EH (cell line): ENCODE measurements at regions not wholly inside any gene's neighbourhood (a gene's known extent, or its start where the extent isn't known, plus 50 kb on each side); places are given as distances from the start of the nearest gene placed in this dataset.

Experiments used
- DNase-seq: peaks from one replicate; pipeline ENCODE4 v3.0.0-alpha.2; 2015; ENCODE audit warnings: low read depth

DNA sequence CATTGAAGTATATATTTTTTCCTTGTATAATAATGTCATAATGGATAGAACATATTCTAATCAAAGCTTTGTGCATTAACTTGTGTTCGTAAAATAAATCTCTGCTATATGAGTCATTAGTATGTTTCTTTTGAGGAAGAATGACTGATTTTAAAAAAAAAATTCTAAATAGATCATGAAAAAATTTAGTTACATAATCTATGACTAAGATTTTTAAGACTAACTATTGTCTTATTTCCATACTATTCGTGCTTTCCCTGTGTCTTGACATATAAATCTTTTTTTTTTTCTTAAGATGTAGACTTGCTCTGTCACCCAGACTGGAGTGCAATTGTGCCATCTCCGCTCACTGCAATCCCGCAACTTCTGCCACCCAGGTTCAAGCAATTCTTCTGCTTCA lies 226.1 kb downstream of the DSEL start:
- DNase-seq = peak; percentile 20

- no peak for DNase-seq
These were observed 230.9 kb downstream of the DSEL start for GRCh38 chr18:67285583-67285982.

GRCh38 chr18:67282796-67283195 lies 233.7 kb downstream of the DSEL start:
- DNase-seq = peak; percentile 55

- DNase-seq = no peak
These were observed 234.8 kb downstream of the DSEL start for GRCh38 chr18:67281746-67282145.

DNA sequence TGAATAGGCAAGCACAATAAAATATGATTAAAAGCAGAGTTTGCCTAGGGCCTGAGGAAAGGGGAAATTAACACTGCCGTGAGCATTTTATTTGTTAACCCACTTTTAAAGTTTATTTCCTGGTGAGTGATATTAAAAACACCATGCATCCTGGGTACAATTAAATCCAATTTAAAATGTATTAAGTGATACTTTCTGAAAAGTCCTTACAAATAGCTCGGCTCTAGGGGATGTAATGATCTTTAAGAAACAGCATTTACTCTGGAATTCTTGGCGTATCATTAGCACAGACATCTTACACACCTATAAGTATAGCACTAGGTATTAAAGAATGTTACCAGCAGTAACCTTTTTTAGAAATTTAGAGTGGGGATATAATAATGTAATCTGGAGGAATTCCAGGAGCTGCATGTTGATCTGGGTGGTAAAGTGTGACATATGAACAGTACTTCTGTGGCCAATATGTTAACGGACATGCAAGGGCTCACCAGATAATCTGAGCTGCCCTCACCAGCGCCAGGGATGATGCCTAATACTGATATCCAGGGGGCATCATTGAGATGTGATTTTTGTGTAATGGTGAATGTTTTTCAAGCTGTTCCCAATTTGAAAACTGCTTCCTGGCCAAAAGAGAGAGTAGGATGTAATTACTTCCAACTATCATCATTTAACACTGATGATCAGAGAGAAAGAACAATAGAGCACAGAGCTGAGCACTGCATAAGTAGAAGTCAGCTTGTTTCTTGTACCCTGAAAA lies 235.9 kb downstream of the DSEL start:
- DNase-seq = no peak

GRCh38 chr18:67279988-67280387 lies 236.5 kb downstream of the DSEL start:
- no peak for DNase-seq

- DNase-seq = no peak
These were observed 237.5 kb downstream of the DSEL start for GRCh38 chr18:67278984-67279383.

- no peak for DNase-seq
These were observed 239.9 kb downstream of the DSEL start for GRCh38 chr18:67276638-67277037.

GRCh38 chr18:67273288-67273687 lies 243.2 kb downstream of the DSEL start:
- peak; percentile 7 for DNase-seq

DNA sequence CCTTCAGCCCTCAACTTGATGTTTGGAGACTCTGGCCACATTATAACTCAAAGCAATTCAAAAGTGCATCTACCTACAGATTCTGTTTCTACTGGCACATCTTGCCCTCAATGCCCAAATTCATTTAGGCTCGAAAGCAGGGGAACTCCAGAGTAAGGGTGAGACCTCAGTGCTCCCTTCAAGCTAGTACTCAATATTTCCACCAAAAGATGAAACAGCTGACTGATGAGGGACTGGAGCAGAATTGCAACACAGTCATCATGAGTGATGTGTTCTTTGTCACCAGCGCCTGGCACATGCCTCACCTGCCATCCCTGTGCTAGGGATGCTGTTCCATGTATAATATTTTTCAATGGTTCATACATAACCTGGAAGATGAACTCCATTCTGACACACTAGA lies 247.3 kb downstream of the DSEL start:
- DNase-seq = no peak

DNA sequence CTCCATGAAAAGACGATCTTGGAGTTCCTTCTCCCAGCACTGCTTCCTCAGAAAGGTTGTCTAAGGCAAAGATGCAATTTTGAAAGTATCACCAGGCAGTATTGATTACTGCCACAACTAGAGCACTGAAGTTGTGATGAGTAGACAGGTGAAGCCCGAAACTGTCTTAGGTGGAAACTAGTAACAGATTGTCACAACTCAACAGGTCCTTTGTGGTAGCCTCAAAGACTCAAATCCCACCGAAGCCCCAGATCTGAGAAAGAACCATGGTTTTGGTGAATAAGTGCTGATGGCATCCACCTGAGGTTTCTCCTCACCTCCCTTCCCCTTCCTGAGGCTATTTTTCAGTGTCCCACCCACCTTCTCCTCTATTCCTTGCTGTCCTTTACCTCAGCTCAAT lies 248.0 kb downstream of the DSEL start:
- DNase-seq = no peak

- peak; percentile 64 for DNase-seq
These were observed 250.0 kb downstream of the DSEL start for GRCh38 chr18:67266246-67267237.

DNA sequence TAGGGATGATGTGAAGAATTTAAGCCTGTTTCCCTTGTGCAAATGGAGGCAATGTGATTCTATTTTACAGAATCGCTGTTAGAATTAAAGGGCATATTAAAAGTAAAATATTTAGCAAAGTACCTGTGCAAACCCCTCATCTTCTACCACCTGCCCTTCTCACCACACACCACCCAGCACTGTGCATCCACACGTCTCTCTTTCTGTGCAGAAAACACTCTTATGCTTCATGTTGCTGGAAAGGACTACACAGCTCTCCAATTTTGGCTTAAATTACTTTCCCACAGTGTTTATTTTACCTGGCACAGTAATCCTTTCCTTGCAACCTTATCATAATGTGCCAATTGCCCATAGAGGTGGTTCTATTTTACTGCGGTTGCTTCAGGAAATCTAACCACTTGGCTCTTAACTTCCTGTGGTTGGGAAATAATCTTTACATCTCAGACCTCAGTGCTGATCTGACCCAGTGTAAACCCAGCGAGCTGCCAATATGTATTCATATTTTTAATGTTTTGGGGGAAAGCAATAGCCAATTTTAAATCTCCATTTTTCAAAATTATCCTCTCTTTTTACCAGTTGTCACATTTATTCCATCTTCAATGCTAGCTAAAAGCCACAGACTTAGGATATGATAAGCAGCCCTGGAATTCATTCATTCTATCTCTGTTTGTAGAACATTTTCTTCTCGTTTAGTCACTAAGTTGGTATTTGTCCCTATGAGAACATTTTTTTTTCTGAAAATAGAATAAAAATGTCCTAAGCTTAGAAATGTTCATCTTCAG lies 250.9 kb downstream of the DSEL start:
- peak; percentile 87 for DNase-seq

DNA sequence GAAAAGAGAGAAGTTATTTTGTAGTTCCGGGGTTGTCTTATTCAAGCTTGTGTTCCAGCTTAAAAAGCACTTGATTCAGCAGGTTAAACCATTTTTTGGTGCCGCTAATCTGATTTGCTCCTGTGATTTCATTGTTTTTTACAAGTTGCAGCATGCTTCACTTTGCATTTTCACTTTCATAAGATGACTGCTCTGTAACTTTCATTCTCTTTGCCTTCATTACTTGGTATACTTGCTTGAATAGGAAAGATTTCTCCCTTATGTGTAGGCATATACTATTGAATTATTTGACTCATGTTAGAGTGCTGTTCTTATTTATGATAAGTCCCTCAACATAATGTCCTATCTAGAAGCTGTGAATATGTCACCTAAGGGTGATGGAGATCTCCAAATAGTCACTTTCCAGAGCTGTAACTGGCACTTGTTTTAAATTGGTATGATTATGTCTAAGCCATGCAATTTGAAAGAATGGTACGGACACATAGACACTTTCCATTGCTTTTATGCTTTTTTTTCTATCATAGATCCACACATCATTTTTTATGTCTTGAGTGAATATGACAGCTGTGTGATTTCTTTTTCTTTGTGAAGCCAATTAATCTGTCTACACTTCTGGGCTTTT lies 254.5 kb downstream of the DSEL start:
- DNase-seq = no peak

DNA sequence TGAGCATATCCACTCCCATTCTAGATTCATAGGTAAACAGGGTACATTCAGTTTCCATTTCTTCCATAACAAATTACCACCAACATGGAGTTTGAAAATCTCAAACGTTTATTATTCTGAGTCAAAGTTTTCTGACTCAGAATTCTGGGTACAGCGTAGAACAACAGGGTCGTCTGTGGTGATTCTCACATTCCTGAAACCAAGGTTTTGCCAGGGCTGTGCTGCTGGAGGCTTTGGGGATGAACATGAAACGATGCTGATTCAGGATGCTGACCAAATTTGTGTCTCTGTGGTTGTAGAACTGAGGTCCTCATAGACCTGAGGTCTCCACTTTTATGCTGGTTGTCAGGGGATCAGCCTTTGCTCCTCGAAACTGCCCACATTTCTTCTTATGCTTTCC lies 255.7 kb downstream of the DSEL start:
- DNase-seq = peak; percentile 46

DNA sequence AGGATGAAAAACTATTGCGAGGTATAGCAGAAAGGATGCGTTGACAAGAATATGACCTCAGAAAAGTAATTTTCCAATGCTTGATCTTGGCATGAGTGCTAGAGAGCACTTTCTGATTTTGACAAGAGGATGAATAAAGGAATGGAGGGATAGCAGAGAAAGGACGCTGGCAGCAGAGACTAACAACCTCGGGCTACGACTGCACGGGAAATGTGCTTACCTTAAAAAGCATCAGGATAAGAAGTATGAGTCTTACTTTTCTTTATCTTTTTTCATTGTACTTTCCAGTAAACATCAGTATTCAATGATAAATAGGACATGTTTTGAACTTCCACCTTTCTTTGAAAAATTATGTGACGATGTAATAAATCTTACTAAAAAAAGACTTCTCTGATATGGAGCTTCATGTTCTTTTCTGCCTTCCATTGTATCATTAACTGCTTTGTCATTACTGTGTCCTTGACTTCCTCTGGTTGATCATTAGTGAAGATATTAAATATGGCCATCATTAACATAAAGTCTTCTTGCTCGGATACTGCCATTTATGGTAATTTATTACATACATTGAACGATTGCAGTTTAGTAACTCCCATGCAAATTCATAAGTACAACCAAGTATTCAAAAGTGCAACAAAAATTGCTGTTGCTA lies 265.6 kb downstream of the DSEL start:
- DNase-seq = no peak

GRCh38 chr18:67243799-67244587 lies 272.5 kb downstream of the DSEL start:
- DNase-seq = peak; percentile 30

DNA sequence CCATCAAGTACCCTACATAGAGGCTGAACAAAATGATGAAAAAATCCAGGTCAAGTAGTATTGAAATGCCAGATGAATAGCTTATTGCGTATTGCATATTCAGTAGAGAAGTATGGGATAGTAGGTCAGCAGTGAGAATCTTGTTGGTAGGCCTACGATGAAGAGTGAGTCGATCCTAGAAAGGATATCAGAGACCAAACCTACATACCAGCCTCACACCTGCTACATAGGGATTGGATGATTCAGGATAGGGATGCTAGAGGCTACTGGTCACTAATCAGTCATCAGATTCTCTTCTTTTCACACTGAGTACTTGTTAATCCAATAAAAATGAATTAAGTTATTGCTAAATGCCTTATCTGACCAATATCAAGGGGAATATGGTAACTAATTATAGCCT lies 274.5 kb downstream of the DSEL start:
- DNase-seq = no peak

- DNase-seq = no peak
These were observed 275.2 kb downstream of the DSEL start for GRCh38 chr18:67241299-67241698.

- DNase-seq = no peak
These were observed 276.7 kb downstream of the DSEL start for GRCh38 chr18:67239826-67240225.

DNA sequence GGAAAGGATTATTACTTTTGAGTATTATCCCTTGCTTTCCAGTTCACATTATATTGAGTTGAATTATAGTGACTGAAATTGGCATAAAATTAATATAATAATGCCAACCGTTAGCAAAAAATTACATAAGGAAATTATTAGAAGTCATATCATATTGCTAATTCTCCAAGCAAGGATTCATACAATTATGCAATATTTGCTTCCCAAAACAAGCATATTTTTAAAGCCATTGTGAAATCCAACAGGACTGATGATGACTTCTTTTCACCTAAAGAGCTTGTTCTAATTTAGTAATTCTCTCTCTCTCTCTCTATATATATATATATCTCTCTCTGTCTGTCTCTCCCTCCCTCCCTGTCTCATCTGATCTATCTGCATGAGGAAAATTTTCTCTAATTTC lies 283.5 kb downstream of the DSEL start:
- no peak for DNase-seq
